Adrenal gland (tissue), 5 donors: ENCODE measurements at regions not wholly inside any gene's neighbourhood (a gene's known extent, or its start where the extent isn't known, plus 50 kb on each side); places are given as distances from the start of the nearest gene placed in this dataset.

Experiments
- CTCF ChIP-seq, 6 experiments: fragments of 450-650 bp in 4 of 6; fragments of 200-600 bp in 2 of 6; sonication (generic) in 1 of 6; IDR thresholded peaks; 1 replicate in 5 of 6; 2 replicates in 1 of 6; pipeline versions ENCODE4 v1.5.1 to v1.8.0; 2016 to 2021; ENCODE audit warnings: antibody characterized with exemption in 6 of 6, mild to moderate bottlenecking in 2 of 6, moderate library complexity in 1 of 6
- POLR2A ChIP-seq, 2 donors: fragments of 450-650 bp; IDR thresholded peaks; one replicate each; pipeline ENCODE4 v1.6.1; 2017; ENCODE audit warnings: antibody characterized with exemption in 2 of 2, mild to moderate bottlenecking in 2 of 2, moderate library complexity in 1 of 2
- donor health status: DM: no; HTN: no; CAD: no.

- TF ChIP-seq CTCF (IDR thresholded peaks at IDR 0.05): no peak
- no peak for TF ChIP-seq POLR2A (IDR thresholded peaks at IDR 0.05)
These were observed 162.9 kb downstream of the ZNF33B start for GRCh38 chr10:42475168-42476098.
